SU-DHL-6 (cell line): ENCODE measurements at regions not wholly inside any gene's neighbourhood (a gene's known extent, or its start where the extent isn't known, plus 50 kb on each side); places are given as distances from the start of the nearest gene placed in this dataset.

Experiments used
- H2AFZ ChIP-seq: fragments of 200-600 bp; sonication (generic); 2 replicates; pipeline ENCODE4 v1.6.1; 2014; ENCODE audit warnings: low read depth, mild to moderate bottlenecking, moderate library complexity, mixed read lengths, antibody characterized with exemption, low read length; ENCODE audit not compliant: severe bottlenecking
- H3F3A ChIP-seq: fragments of 200-600 bp; shearing (Covaris generic); 2 replicates; pipeline ENCODE4 v1.6.0; 2016; ENCODE audit warnings: antibody characterized with exemption, mild to moderate bottlenecking; ENCODE audit not compliant: insufficient read depth
- H3K27ac ChIP-seq: fragments of 200-600 bp; sonication (generic); 2 replicates; pipeline ENCODE4 v1.5.1; 2016; ENCODE audit warnings: low read depth, mild to moderate bottlenecking, low read length, moderate library complexity, mixed read lengths
- H3K27me3 ChIP-seq: fragments of 200-600 bp; sonication (generic), shearing (Covaris generic); 2 replicates; pipeline ENCODE4 v1.6.0; 2014; ENCODE audit warnings: mild to moderate bottlenecking, low read length
- H3K36me3 ChIP-seq: fragments of 200-600 bp; sonication (generic); 2 replicates; pipeline ENCODE4 v1.6.1; 2014; ENCODE audit warnings: mild to moderate bottlenecking, low read length, mixed read lengths
- H3K4me2 ChIP-seq: fragments of 300-600, 200-600 bp; shearing (Covaris generic), sonication (generic); 2 replicates; pipeline ENCODE4 v1.6.0; 2014; ENCODE audit warnings: low read length, low read depth, mild to moderate bottlenecking; ENCODE audit not compliant: poor library complexity, severe bottlenecking
- H3K4me3 ChIP-seq: fragments of 200-600 bp; sonication (generic); 2 replicates; pipeline ENCODE4 v1.5.1; 2014; ENCODE audit warnings: antibody characterized with exemption, low read length, mild to moderate bottlenecking, mixed read lengths; ENCODE audit not compliant: insufficient read depth, poor library complexity, severe bottlenecking
- H3K79me2 ChIP-seq: fragments of 200-600 bp; sonication (generic); 2 replicates; pipeline ENCODE4 v1.6.1; 2014; ENCODE audit warnings: mild to moderate bottlenecking, low read length, moderate library complexity; ENCODE audit not compliant: insufficient read depth
- H3K9ac ChIP-seq: fragments of 200-600 bp; sonication (generic); 2 replicates; pipeline ENCODE4 v1.7.0; 2014; ENCODE audit warnings: mild to moderate bottlenecking, low read length
- H3K9me2 ChIP-seq: fragments of 200-600 bp; sonication (generic); replicated peaks from 2 replicates; pipeline ENCODE4 v1.6.1; 2014; ENCODE audit warnings: low read length; ENCODE audit not compliant: insufficient read depth
- H3K9me3 ChIP-seq: fragments of 200-600 bp; sonication (generic); 2 replicates; pipeline ENCODE4 v1.6.1; 2014; ENCODE audit warnings: low read length, mixed read lengths; ENCODE audit not compliant: insufficient read depth
- H4K20me1 ChIP-seq: fragments of 200-600 bp; sonication (generic); 2 replicates; pipeline ENCODE4 v1.6.1; 2014; ENCODE audit warnings: low read depth, mild to moderate bottlenecking, antibody characterized with exemption, low read length, moderate library complexity, mixed read lengths
- EZH2phosphoT487 ChIP-seq: fragments of 200-600 bp; sonication (generic), shearing (Covaris generic); conservative IDR thresholded peaks from 2 replicates; pipeline ENCODE4 v1.6.1; 2018; ENCODE audit warnings: mild to moderate bottlenecking, antibody characterized with exemption, low read length, moderate library complexity, mixed read lengths
- TF ChIP-seq, protein P1 (sequence below): fragments of 200-600 bp; sonication (generic); IDR thresholded peaks from one replicate; pipeline ENCODE4 v1.5.1; 2017; ENCODE audit warnings: antibody characterized with exemption, mild to moderate bottlenecking, low read length, moderate library complexity; ENCODE audit not compliant: insufficient read depth, poor library complexity, severe bottlenecking

DNA sequence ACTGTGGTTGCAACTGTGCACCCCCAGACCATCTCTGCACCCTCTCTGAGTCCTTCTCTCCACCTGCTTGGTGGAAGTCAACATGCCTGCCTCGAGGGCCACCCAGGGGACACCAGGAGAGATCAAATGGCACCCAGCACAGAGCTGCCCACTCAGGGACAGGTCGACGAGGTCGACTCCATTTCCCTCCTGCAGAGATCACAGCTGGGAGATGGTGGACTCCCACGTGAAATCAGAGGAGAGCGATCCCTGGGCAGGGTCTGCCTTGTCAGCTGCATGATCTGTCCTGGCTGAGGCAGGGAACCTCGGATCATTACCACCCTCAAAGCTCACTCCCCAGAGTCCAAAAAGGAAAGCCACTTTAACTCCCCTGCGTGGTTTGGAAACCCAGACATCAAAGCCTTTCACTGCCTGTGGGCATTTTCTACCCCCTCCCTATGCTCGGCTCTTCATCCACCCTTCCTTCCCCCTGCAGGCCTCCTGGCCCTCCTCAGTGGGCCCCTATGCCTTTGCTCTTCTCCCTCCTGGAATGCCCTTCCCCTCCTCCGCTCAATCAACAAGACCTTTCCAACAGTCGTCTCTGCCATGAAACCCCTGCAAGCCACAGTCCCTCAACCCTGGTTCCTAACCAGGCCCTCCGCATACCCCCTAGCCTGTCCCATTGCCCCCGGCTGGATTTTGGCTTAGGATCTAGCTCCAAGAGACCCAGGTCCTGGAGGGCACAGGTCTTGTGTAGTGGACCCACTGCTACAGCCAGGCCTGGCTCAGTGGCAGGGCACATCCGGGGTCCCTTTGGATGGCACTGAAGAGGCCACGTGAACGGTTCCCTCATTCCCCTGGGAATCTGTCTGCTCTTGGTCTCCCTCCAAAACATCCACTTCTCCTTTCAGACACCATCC lies 103.8 kb upstream of the RPL38 start:
- Histone ChIP-seq H2AFZ (no peak overlapping the region), H3F3A (no peaks in the 10 kb centered on the region), H3K27me3 (no peaks in the 10 kb centered on the region), H4K20me1 (no peaks in the 10 kb centered on the region), H3K9me3 (no peaks in the 10 kb centered on the region), H3K9me2 (no peaks in the 10 kb centered on the region), H3K4me2 (no peak overlapping the region), H3K4me3 (no peak overlapping the region), H3K36me3 (no peaks in the 10 kb centered on the region), H3K27ac (no peak overlapping the region), H3K9ac (no peak overlapping the region), H3K79me2 (no peaks in the 10 kb centered on the region)
- no peak for TF ChIP-seq EZH2phosphoT487
- TF ChIP-seq, protein P1, sequence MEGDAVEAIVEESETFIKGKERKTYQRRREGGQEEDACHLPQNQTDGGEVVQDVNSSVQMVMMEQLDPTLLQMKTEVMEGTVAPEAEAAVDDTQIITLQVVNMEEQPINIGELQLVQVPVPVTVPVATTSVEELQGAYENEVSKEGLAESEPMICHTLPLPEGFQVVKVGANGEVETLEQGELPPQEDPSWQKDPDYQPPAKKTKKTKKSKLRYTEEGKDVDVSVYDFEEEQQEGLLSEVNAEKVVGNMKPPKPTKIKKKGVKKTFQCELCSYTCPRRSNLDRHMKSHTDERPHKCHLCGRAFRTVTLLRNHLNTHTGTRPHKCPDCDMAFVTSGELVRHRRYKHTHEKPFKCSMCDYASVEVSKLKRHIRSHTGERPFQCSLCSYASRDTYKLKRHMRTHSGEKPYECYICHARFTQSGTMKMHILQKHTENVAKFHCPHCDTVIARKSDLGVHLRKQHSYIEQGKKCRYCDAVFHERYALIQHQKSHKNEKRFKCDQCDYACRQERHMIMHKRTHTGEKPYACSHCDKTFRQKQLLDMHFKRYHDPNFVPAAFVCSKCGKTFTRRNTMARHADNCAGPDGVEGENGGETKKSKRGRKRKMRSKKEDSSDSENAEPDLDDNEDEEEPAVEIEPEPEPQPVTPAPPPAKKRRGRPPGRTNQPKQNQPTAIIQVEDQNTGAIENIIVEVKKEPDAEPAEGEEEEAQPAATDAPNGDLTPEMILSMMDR: no peak

GRCh38 chr17:74104921-74105320 lies 98.6 kb upstream of the RPL38 start:
- no peak overlapping the region for H3K9ac ChIP-seq
- no peak overlapping the region for H3K4me3 ChIP-seq
- H3K9me2 ChIP-seq: no peaks in the 10 kb centered on the region
- H3K27me3 ChIP-seq: no peaks in the 10 kb centered on the region
- H3K9me3 ChIP-seq: no peaks in the 10 kb centered on the region
- no peak overlapping the region for H3K27ac ChIP-seq
- no peaks in the 10 kb centered on the region for H3K79me2 ChIP-seq
- H3K36me3 ChIP-seq: no peaks in the 10 kb centered on the region
- TF ChIP-seq, protein P1: no peak
- no peak for TF ChIP-seq EZH2phosphoT487
- H2AFZ ChIP-seq: no peak overlapping the region
- H3F3A ChIP-seq: no peaks in the 10 kb centered on the region
- H3K4me2 ChIP-seq: no peak overlapping the region
- H4K20me1 ChIP-seq: no peaks in the 10 kb centered on the region

- Histone ChIP-seq H3K9ac (no peak overlapping the region), H3K4me2 (no peak overlapping the region), H3K27ac (no peak overlapping the region), H3K36me3 (no peaks in the 10 kb centered on the region), H3F3A (no peaks in the 10 kb centered on the region), H3K9me2 (no peaks in the 10 kb centered on the region), H3K4me3 (no peak overlapping the region), H3K27me3 (no peaks in the 10 kb centered on the region), H4K20me1 (no peaks in the 10 kb centered on the region), H3K79me2 (no peaks in the 10 kb centered on the region), H2AFZ (no peak overlapping the region), H3K9me3 (no peaks in the 10 kb centered on the region)
- TF ChIP-seq, protein P1: no peak
- no peak for TF ChIP-seq EZH2phosphoT487
These were observed 96.4 kb upstream of the RPL38 start for GRCh38 chr17:74107107-74107506.
